Lower lobe of right lung (tissue), 2 donors: ENCODE measurements at regions not wholly inside any gene's neighbourhood (a gene's known extent, or its start where the extent isn't known, plus 50 kb on each side); places are given as distances from the start of the nearest gene placed in this dataset.

Source experiments
- ATAC-seq, 2 donors: fragments of 200-7000 bp; cut with Tn5 transposase; one replicate each; pipeline ENCODE4 v1.9.1; 2020 to 2022; ENCODE audit warnings: mild to moderate bottlenecking in 2 of 2, moderate library complexity in 2 of 2
- DNase-seq: peaks from one replicate; pipeline ENCODE4 v3.0.0-alpha.2; 2020
- H3K27ac ChIP-seq: fragments of 200-600 bp; one replicate; pipeline ENCODE4 v1.8.0; 2022
- H3K27me3 ChIP-seq: fragments of 200-600 bp; one replicate; pipeline ENCODE4 v1.8.0; 2022; ENCODE audit warnings: low read depth
- H3K36me3 ChIP-seq: fragments of 200-600 bp; one replicate; pipeline ENCODE4 v1.8.0; 2022; ENCODE audit warnings: mild to moderate bottlenecking
- H3K4me1 ChIP-seq: fragments of 200-600 bp; one replicate; pipeline ENCODE4 v1.8.0; 2022
- H3K4me3 ChIP-seq: fragments of 200-600 bp; one replicate; pipeline ENCODE4 v1.8.0; 2022; ENCODE audit warnings: mild to moderate bottlenecking
- H3K9me3 ChIP-seq: fragments of 200-600 bp; one replicate; pipeline ENCODE4 v1.8.0; 2022
- intact Hi-C: fragments of 100-400 bp; cut with DNase I; formaldehyde crosslinking; loops from one replicate; pipeline ENCODE4 v1.11.0; 2022
- TF ChIP-seq, protein P1 (sequence below): fragments of 200-600 bp; IDR thresholded peaks from one replicate; pipeline ENCODE4 v1.8.0; 2022; ENCODE audit warnings: antibody characterized with exemption, mild to moderate bottlenecking
- donor health status: DM: no; HTN: yes; CAD: no; lungs with severe emphysema.

DNA sequence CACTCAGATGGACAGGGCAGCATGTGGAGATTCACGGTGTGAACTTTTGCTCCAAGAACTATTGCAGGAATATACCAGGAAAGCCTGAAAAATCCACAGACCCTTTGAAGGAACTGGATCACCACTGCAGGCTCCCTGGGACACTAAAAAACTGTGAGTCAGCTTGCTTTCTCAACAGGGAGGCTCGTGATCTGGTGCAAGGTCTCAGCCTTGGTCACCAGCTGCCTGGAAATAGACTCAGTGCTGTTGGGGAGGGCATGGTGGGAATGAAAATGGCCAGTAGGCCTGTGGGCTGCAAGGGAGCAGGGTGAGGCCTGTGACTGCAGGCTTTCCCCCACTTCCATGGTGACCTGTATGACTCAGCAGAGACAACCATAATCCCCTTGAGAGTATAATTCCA lies 426.4 kb upstream of the RPS6KA3 start:
- Histone ChIP-seq H3K27ac (no peak overlapping the region), H3K9me3 (no peaks in the 10 kb centered on the region), H3K4me3 (no peak overlapping the region), H3K36me3 (no peaks in the 10 kb centered on the region), H3K4me1 (no peaks in the 10 kb centered on the region), H3K27me3 (no peaks in the 10 kb centered on the region)
- TF ChIP-seq, protein P1, sequence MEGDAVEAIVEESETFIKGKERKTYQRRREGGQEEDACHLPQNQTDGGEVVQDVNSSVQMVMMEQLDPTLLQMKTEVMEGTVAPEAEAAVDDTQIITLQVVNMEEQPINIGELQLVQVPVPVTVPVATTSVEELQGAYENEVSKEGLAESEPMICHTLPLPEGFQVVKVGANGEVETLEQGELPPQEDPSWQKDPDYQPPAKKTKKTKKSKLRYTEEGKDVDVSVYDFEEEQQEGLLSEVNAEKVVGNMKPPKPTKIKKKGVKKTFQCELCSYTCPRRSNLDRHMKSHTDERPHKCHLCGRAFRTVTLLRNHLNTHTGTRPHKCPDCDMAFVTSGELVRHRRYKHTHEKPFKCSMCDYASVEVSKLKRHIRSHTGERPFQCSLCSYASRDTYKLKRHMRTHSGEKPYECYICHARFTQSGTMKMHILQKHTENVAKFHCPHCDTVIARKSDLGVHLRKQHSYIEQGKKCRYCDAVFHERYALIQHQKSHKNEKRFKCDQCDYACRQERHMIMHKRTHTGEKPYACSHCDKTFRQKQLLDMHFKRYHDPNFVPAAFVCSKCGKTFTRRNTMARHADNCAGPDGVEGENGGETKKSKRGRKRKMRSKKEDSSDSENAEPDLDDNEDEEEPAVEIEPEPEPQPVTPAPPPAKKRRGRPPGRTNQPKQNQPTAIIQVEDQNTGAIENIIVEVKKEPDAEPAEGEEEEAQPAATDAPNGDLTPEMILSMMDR, result no peak
- intact Hi-C loops, result no loop called here
- ATAC-seq (no peak), DNase-seq (no peak)

DNA sequence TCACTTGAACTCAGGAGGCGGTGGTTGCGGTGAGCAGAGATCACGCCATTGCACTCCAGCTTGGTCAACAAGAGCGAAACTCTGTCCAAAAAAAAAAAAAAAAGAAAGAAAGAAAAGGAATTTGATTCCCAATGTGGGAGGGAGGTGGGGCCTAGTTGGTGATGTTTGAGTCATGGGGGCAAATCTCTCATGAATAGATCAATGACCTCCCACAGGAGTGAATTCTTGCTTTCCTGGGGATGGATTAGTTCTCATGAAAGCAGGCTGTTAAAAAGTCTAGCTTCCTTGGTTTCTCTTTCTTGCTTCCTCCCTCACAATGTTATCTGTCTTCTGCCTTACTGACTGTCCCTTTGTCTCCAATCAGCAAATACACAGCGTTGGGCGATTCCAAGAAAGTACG lies 419.5 kb upstream of the RPS6KA3 start:
- Histone ChIP-seq H3K27me3 (no peaks in the 10 kb centered on the region), H3K4me1 (no peaks in the 10 kb centered on the region), H3K27ac (no peak overlapping the region), H3K4me3 (no peak overlapping the region), H3K9me3 (no peaks in the 10 kb centered on the region), H3K36me3 (no peaks in the 10 kb centered on the region)
- TF ChIP-seq, protein P1, result no peak
- intact Hi-C loops, result no loop called here
- ATAC-seq (no peak), DNase-seq (no peak)

DNA sequence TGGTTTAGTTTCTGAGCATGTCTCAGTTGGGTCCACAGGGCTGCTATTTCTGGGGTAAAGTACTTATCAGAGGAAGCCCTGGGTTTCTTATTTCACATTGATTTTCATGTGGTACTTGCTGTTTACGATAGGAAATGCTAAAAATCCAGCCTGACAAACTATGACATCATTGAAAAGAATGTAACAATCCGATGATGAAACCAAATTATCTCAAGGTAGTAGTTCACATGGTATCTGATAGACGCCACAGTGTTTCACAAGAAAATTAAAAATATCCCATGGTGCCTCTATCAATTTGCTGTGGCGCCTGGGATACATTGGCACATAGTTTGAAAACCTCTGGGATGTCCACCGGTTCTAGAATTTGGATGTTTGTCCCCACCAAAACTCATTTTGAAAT lies 418.9 kb upstream of the RPS6KA3 start:
- no peak for ATAC-seq
- intact Hi-C loops, result no loop called here
- TF ChIP-seq, protein P1, result no peak
- Histone ChIP-seq H3K9me3 (no peaks in the 10 kb centered on the region), H3K4me1 (no peaks in the 10 kb centered on the region), H3K4me3 (no peak overlapping the region), H3K36me3 (no peaks in the 10 kb centered on the region), H3K27me3 (no peaks in the 10 kb centered on the region), H3K27ac (no peak overlapping the region)
- DNase-seq, result no peak

DNA sequence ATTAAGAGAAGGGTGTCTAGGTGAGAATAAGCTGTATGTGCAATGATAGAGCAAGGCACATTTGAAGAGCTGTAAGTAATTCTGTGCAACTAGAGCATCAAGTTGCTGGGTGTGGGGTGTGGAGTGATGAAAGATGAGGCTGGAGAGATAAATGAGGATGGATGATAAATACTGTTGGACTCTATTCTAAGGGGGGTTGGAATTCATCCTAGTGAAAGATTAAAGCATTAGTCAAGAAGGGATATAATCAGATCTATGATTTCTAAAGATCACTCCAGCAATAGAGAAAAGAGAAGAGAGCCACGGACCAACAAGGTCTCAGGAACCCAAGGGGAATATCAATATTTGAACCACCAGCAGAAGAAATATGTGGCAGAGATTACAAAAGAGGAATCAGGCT lies 415.0 kb upstream of the RPS6KA3 start:
- no peaks in the 10 kb centered on the region for H3K9me3 ChIP-seq
- DNase-seq (no peak), ATAC-seq (no peak)
- no peak overlapping the region for H3K27ac ChIP-seq
- H3K36me3 ChIP-seq, result no peaks in the 10 kb centered on the region
- H3K4me3 ChIP-seq, result no peak overlapping the region
- TF ChIP-seq, protein P1, result no peak
- H3K27me3 ChIP-seq, result no peaks in the 10 kb centered on the region
- no peaks in the 10 kb centered on the region for H3K4me1 ChIP-seq
- intact Hi-C loops, result no loop called here

DNA sequence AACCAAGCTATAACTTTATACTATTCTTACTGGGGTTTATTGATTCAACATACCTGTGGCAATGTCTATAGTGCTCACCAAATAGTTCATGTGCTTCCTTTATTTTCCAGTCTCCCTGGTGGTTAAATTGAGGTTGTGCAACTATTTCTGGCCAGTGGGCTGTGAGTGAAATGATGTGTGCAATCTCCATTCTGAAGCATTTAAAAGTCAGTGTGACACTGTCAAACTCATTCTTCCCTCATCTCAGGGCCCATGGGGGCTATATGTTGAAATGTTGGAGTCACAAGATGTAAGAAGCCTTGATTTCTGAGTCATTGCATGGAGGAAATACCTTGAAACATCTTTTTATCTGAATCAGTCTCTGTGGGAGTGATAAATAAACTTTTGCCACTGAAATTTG lies 414.3 kb upstream of the RPS6KA3 start:
- no peak for ATAC-seq

More for the DNA sequence above, 414.3 kb upstream of the RPS6KA3 start:
- no peak overlapping the region for H3K27ac ChIP-seq
- no peaks in the 10 kb centered on the region for H3K4me1 ChIP-seq
- no peaks in the 10 kb centered on the region for H3K27me3 ChIP-seq
- intact Hi-C loops, result no loop called here
- no peak for DNase-seq
- H3K9me3 ChIP-seq, result no peaks in the 10 kb centered on the region
- H3K36me3 ChIP-seq, result no peaks in the 10 kb centered on the region
- no peak overlapping the region for H3K4me3 ChIP-seq
- TF ChIP-seq, protein P1, result no peak
